MCF 10A (cell line): ENCODE measurements at regions not wholly inside any gene's neighbourhood (a gene's known extent, or its start where the extent isn't known, plus 50 kb on each side); places are given as distances from the start of the nearest gene placed in this dataset.
A peak's percentile ranks its signal among the peaks of the same experiment; 100 is the strongest.

Source experiments
- BruUV-seq: library from RNA; stranded (reverse); fragments of 400-500 nt; replicated peaks from 2 replicates; lab custom pipeline; 2021; lab: Mats Ljungman, UMichigan
- CTCF ChIA-PET: fragments of 300-600 bp; sonication (Branson Sonifier 250); formaldehyde crosslinking; extraction: SDS; loops from one replicate; lab custom pipeline; 2021; ENCODE audit warnings: antibody characterized with exemption, inconsistent platforms; lab: Yijun Ruan, JAX
- POLR2A ChIA-PET: fragments of 300-600, 350-650 bp; sonication (Branson Sonifier 250); formaldehyde crosslinking; extraction: SDS; loops from one replicate; lab custom pipeline; 2020; ENCODE audit warnings: antibody characterized with exemption, inconsistent platforms; lab: Yijun Ruan, JAX
- DNase-seq: peaks from one replicate; pipeline ENCODE4 v3.0.0-alpha.2; 2018; ENCODE audit not compliant: unreplicated experiment
- H3K27ac Mint-ChIP-seq: one replicate; pipeline ENCODE4 v1.8.0; 2022; ENCODE audit warnings: mild to moderate bottlenecking, low read depth, mixed read lengths; ENCODE audit not compliant: unreplicated experiment
- H3K27me3 Mint-ChIP-seq: one replicate; pipeline ENCODE4 v1.8.0; 2022; ENCODE audit warnings: mixed read lengths; ENCODE audit not compliant: insufficient read depth, unreplicated experiment
- H3K36me3 Mint-ChIP-seq: one replicate; pipeline ENCODE4 v1.8.0; 2022; ENCODE audit warnings: mild to moderate bottlenecking, moderate library complexity, mixed read lengths; ENCODE audit not compliant: insufficient read depth, unreplicated experiment
- H3K4me1 Mint-ChIP-seq: one replicate; pipeline ENCODE4 v1.8.0; 2022; ENCODE audit warnings: mixed read lengths; ENCODE audit not compliant: insufficient read depth, unreplicated experiment
- H3K4me3 Mint-ChIP-seq: one replicate; pipeline ENCODE4 v1.8.0; 2022; ENCODE audit warnings: mild to moderate bottlenecking, moderate library complexity, mixed read lengths; ENCODE audit not compliant: unreplicated experiment
- H3K9me3 Mint-ChIP-seq: one replicate; pipeline ENCODE4 v1.8.0; 2022; ENCODE audit warnings: mixed read lengths; ENCODE audit not compliant: unreplicated experiment
- CTCF ChIP-seq: fragments of 200-600 bp; IDR thresholded peaks from one replicate; pipeline ENCODE4 v1.8.0; 2022; ENCODE audit warnings: antibody characterized with exemption, mild to moderate bottlenecking; ENCODE audit not compliant: unreplicated experiment
- intact Hi-C: fragments of 100-400 bp; cut with micrococcal nuclease; formaldehyde crosslinking; loops from 2 replicates; pipeline ENCODE4 v1.14.1; 2022

GRCh38 chr5:93336330-93337110 lies 244.5 kb downstream of the NR2F1-AS1 start:
- TF ChIP-seq CTCF, result no peak
- BruUV-seq, result no TSS peak
- Mint-ChIP-seq H3K4me1 (peaks cover 6% of the 10 kb centered on the region), H3K27ac (peak overlapping the region; percentile 31), H3K27me3 (no peaks in the 10 kb centered on the region), H3K4me3 (no peak overlapping the region), H3K36me3 (no peaks in the 10 kb centered on the region), H3K9me3 (no peaks in the 10 kb centered on the region)
- peak; percentile 18 for DNase-seq
- POLR2A ChIA-PET, result no interaction called here
- CTCF ChIA-PET, result interaction anchor here (0.5 kb wide), 1 partner anchor 686 kb away, joined by 3 read pairs; no protein-coding TSS in a partner anchor
- intact Hi-C loops, result no loop called here

- CTCF ChIA-PET, result no interaction called here
- intact Hi-C loops, result no loop called here
- no peak overlapping the region for H3K27ac Mint-ChIP-seq
- no peaks in the 10 kb centered on the region for H3K27me3 Mint-ChIP-seq
- DNase-seq, result no peak
- no peaks in the 10 kb centered on the region for H3K9me3 Mint-ChIP-seq
- H3K4me3 Mint-ChIP-seq, result no peak overlapping the region
- POLR2A ChIA-PET, result no interaction called here
- BruUV-seq, result no TSS peak
- peaks cover 9% of the 10 kb centered on the region for H3K4me1 Mint-ChIP-seq
- TF ChIP-seq CTCF, result no peak
- H3K36me3 Mint-ChIP-seq, result no peaks in the 10 kb centered on the region
Measured at GRCh38 chr5:93331863-93332262, 249.2 kb downstream of the NR2F1-AS1 start.

- TF ChIP-seq CTCF, result no peak
- CTCF ChIA-PET, result no interaction called here
- peaks cover 9% of the 10 kb centered on the region for H3K4me1 Mint-ChIP-seq
Measured at GRCh38 chr5:93331241-93331640, 249.8 kb downstream of the NR2F1-AS1 start.

GRCh38 chr5:93330506-93330905 lies 250.5 kb downstream of the NR2F1-AS1 start:
- no peak overlapping the region for H3K27ac Mint-ChIP-seq
- CTCF ChIA-PET, result no interaction called here
- BruUV-seq, result no TSS peak

More at GRCh38 chr5:93331241-93331640, 249.8 kb downstream of the NR2F1-AS1 start:
- intact Hi-C loops, result no loop called here
- no peak overlapping the region for H3K4me3 Mint-ChIP-seq
- no peaks in the 10 kb centered on the region for H3K36me3 Mint-ChIP-seq
- H3K27me3 Mint-ChIP-seq, result no peaks in the 10 kb centered on the region
- POLR2A ChIA-PET, result no interaction called here
- no peak for DNase-seq
- no peaks in the 10 kb centered on the region for H3K9me3 Mint-ChIP-seq
- no peak overlapping the region for H3K27ac Mint-ChIP-seq
- no TSS peak for BruUV-seq

More at GRCh38 chr5:93330506-93330905, 250.5 kb downstream of the NR2F1-AS1 start:
- POLR2A ChIA-PET, result interaction anchor here (0.6 to 0.8 kb wide), 2 partner anchors 62 to 1951 kb away, joined by 3 to 4 read pairs; no protein-coding TSS in a partner anchor
- DNase-seq, result peak; percentile 39
- Mint-ChIP-seq H3K4me1 (peaks cover 9% of the 10 kb centered on the region), H3K4me3 (no peak overlapping the region), H3K27me3 (no peaks in the 10 kb centered on the region), H3K9me3 (no peaks in the 10 kb centered on the region), H3K36me3 (no peaks in the 10 kb centered on the region)
- TF ChIP-seq CTCF, result no peak
- intact Hi-C loops, result no loop called here
